Activated T-cell treated with anti-CD3 and anti-CD28 coated beads, Interleukin-2, amount 50 U/mL, for 48 hours (primary cell): ENCODE measurements at regions not wholly inside any gene's neighbourhood (a gene's known extent, or its start where the extent isn't known, plus 50 kb on each side); places are given as distances from the start of the nearest gene placed in this dataset.

Experiments used
- DNase-seq, 2 experiments: peaks; one replicate each; pipeline ENCODE4 v3.0.0-alpha.2; 2020

DNA sequence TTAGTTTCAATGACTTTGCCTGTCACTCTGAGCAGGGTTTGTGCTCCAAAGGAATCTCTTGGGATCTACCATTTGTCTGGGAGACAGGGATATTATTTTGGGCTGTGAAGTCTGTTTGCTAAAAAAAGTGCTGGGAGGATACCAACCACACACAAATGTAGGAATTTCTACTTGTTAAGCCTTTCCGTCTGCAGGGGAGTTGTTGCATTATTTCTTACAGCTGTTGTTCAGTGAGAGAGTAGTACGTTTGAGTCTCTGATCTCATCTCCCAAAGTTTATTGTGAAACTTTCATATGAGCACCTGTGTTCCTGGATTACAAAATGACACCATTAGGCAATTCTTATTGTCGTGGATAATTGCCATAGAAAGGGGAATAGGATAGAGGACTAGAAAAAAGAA, 78.3 kb upstream of the SEMA6A start:
- DNase-seq: no peak

DNA sequence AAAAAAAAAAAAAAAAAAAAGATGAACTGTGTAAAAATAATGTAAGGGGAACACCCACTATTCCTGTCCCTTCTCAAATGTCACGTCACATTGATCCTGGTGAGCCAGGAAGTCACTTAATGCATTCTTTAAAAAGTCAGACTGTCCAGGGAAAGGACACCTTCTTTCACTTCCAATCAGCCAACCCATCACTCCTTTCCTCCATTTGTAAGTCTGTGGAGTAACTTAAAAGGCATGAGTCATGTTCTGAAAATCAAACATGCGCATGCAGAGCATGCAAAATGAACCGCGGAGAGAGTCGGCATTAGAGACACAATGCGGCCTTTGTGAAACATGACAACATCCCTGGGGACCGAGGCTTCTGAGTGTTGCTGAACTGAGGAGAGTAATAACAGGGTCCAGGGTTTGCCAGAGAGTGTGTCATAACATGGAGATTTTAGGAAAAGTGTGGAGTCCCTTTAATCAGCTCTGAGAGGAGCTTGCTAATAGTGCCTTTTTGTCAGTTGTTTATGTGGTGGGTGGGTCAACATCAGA, 77.6 kb upstream of the SEMA6A start:
- DNase-seq: no peak

DNA sequence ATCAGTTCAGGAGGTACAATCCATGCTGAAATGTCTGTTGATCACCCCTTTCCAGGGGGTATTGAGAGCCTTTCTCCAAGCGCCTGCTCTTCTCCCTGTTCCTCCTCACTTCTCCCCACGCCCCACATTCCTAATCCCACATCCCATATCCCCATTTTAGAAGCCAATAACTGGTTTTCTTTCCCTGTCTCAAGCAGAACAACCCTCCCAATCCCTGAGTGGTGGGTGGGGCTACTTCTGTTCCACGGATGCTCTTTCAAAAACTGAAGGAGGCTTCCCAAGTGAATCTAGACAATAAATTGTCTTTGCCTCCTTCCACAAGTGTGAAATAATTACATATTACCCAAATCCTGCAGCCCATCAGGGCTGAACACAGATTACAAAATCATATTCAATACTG, 77.0 kb upstream of the SEMA6A start:
- no peak for DNase-seq

DNA sequence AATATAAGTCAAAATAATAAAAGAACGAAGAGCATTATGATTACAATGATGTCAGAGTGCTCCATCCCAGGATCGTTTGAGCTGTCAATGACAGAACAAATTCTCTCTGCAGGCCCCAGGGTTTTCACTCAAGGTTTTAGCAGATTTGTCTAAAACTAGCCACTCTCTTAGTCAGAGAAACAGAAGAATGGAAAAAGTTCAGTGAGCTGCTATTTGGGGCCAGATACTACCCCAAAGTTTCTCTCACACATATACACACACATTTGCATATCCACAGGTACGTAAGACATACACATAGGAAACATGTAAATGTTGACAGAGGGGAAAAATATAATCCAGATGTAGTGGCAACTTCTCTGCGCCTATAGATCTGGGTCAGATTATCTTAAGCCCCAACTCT, 76.3 kb upstream of the SEMA6A start:
- no peak for DNase-seq

DNA sequence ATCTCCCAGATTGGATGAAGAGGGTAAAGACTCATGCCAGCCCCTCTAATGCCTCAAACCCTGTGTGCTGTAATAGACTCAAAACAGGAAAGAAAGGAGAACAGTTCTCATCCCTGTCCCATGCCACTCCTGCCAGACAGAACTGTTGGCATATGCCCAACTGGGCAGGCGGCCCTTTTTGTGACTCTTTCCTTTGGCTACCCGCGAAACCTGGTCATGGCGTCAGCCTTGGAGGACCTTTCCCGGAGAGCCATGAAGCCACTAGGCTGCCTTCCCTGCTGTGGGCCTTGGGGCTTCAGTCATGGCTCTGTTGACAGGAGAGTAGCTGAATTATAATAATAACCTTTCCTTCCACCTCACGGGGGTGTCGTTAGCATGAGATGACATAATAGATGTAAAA, 75.9 kb upstream of the SEMA6A start:
- DNase-seq: no peak

DNA sequence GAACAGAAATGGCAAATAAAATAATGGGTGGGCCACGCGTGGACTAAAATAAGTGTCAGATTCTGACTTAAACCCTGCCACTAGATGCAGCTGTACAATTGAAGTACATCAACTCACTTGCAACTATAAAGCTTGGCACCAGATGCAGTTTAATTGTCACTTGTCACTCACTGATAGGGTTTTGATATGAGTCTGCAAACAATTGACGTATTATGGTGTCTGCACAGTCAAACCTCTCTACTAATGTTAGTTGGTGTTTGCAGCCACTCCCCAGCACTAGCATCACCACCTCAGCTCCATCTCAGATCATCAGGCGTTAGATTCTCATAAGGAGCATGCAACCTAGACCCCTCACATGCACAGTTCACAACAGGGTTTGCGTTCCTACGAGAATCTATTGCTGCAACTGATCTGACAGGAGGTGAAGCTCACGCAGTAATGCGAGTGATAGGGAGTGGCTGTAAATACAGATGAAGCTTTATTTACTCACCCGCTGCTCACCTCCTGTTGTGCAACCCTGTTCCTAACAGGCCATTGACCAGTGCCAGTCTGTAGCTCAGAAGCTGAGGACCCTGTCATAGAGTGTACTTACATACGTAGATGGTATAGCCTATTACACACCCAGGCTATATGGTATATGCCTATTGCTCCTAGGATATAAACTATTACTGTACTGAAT, 72.1 kb upstream of the SEMA6A start:
- no peak for DNase-seq

DNA sequence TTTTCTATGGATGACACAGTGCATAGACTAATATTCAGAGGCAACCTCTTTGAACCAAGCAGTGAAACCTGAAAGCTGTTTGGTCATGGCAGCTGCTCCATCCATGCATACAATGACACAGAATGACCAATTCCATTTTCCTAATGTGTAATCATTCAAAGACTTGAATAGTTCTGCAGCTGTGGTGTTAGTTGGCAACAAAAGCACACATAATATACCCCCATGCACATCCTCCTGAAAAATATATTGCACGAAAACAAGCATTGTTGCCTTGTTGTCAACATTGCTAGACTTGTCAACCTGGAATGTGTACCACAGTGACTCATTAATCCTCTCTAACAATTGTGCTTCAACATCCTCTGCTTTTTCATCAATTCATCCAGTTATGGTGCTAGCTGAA, 71.0 kb upstream of the SEMA6A start:
- DNase-seq: no peak

DNA sequence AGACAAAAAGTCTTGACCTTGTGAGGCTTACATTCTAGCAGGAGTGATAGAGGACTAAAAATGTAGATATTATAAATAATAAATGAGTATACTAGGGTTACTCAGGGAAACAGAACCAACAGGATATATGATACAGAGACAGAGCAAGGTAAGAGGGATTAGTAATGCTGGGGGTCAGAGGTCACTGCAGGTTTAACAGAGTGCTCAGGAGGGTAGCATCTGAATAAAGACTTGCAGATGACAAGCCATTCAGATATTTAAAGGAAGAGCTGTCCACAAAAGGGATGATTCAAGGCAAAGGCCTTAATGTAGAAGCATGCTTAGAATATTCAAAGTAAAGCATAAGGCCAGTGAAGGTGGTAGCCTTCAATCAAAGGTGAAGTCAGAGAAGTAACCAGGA, 65.6 kb upstream of the SEMA6A start:
- no peak for DNase-seq

DNA sequence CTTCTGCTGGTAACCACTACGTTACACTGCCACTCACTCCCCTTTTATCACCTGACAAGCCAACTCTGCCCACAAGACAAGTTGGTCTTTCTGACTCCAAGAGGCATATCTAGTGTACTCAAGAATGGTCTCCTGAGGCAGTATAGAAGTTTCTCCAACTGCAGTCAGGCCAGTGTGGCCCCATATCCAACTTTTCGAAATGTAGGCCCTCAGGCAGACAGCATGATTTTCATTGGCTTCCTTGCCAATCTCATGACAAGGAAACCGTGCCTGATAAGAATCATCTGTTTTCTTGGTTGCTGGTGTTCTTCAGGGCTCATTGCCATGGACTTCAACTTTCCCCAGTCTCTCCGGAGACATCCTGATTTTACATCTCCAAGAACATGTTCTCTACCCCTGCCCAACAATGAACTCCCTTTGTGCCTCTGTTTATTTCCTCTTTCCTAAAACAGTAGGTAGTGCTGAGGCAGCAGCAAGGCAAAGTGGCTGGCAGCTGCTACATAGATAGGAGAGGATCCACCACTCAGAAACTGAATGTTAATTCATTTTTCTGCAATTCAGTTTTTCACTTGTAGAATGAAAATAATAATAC, 62.6 kb upstream of the SEMA6A start:
- no peak for DNase-seq

DNA sequence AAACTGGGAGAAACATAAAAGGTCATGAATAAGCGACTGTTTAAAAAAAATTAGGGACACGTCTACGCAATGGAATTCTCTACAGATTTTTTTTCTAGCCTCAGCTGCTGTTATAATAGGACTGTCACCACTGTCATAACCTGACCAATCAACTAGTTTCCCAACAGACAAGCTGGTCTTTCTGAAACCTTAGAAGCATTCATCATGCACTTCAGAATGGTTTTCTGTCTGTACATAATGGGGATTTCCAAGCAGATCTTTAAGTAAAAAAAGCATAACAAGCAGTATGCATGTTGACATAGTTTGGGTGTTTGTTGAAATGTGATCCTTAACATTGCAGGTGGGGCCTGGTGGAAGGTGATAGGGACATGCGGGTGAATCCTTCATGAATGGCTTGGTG, 58.3 kb upstream of the SEMA6A start:
- DNase-seq: no peak

DNA sequence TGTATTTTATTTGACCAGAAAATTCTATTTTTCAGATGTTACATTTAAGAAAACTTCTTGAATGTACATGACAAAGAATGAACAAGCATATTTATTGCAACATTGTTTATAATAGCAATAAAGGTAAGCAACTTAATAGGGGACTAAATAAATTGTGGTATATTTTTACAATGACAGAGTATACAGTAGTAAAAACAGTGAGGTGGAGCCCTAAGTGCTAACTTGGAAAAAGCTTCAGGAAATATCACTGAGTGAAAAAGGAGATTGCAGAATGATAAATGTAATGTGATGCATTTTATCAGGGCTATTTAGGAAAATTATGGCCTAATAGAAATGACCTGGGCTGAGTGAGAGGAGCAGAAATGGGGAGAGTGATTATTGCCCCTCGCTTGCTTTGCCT, 56.5 kb upstream of the SEMA6A start:
- DNase-seq: no peak

DNA sequence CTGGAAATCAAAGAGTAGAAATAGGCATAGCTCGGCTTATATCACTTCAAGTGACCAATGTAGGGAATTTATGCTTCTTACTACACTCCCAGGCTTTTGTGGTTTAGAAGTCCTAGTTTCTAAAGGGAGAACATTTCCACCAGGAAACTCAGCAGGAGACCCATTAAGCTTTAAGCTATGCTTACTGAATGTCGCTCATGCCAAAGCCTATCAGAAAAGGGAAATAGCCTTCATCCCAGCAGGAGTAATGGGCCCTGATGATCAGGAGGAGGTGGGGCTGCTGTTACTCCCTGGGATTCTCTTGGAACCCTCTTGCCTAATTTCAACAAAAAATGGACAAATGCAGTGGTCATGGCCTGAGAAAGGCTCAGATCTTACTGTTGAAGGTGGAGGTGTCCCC, 54.5 kb upstream of the SEMA6A start:
- no peak for DNase-seq

DNA sequence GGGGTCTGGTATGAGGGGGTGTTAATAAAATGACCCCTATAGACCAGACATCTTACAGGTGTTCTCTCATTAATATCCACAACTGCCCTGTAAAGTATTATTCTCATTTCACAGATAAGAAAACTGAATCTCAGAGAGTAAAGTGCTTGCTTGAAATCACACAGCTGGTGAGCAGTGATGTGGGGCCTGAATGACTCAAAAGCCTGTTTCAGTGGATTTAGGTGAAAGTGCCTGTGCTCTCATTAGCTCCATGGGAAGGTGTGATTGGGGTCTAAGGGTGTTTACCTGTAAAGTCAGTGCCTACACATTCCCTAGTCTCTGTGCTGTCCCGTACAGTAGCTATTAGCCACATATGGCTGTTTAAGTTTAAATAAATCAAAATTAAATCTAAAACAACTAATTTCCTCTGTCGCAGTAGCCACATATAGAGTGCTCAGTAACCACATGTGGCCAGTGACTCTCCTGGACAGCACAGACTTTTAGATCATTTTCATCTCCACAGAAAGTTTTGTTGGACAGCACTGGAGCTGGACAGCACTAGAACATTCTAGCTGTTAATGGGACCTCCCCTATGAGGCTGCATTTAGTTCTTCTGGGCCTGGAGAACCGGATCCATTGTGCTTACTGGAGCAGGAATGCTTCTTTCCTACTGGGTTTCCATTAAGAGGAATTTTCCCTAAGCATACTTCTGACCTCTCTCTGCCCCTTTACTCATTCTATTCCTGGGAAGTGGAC, 52.5 kb upstream of the SEMA6A start:
- DNase-seq: no peak

DNA sequence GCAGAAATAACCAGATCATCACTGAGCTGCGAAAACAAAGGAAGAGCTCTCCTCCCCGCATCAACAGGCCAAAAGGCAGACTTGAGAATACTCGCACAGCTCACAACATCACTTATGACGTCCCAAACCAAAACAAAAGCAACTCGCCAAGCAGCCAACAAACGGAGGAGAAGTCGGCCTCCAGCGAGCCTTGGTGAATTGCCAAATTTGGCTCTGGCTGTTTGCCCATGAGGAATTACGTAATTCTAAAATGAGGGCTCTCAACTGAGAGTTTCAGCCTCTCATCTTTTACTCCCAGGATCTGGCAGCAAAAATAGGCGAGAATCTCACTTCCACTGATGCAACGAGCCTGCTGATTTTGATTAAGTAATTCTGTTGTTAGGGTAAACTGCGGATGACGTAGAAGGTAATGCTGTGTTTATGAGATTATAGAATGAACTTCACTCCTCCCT, 51.7 kb upstream of the SEMA6A start:
- no peak for DNase-seq
